IMR-90 (cell line): ENCODE measurements at regions not wholly inside any gene's neighbourhood (a gene's known extent, or its start where the extent isn't known, plus 50 kb on each side); places are given as distances from the start of the nearest gene placed in this dataset.

Experiments
- ATAC-seq: fragments of 200-7000 bp; cut with Tn5 transposase; 2 replicates; pipeline ENCODE4 v1.9.1; 2020; ENCODE audit warnings: low read depth, mild to moderate bottlenecking, moderate library complexity
- BruUV-seq: library from RNA; stranded (reverse); fragments of 400-500 nt; replicated peaks from 2 replicates; lab custom pipeline; 2021; lab: Mats Ljungman, UMichigan
- CTCF ChIA-PET: fragments of 300-600 bp; formaldehyde crosslinking; extraction: SDS; loops from one replicate; lab custom pipeline; 2021; ENCODE audit warnings: antibody characterized with exemption; lab: Yijun Ruan, JAX
- POLR2A ChIA-PET: fragments of 300-600 bp; sonication (Branson Sonifier 250); formaldehyde crosslinking; loops from one replicate; lab custom pipeline; 2022; ENCODE audit warnings: antibody characterized with exemption; ENCODE audit not compliant: unreplicated experiment; lab: Charles Lee
- DNase-seq: peaks from one replicate; pipeline ENCODE4 v3.0.0; 2013
- H2AFZ ChIP-seq: replicated peaks from 2 replicates; pipeline ENCODE3; 2013; ENCODE audit warnings: low read length, mild to moderate bottlenecking; ENCODE audit not compliant: poor library complexity
- H2AK5ac ChIP-seq: 2 replicates; pipeline ENCODE4 v1.6.1; 2013; ENCODE audit warnings: low read depth, low read length, inconsistent platforms
- H2AK9ac ChIP-seq: replicated peaks from 2 replicates; pipeline ENCODE3; 2013; ENCODE audit warnings: mild to moderate bottlenecking, low read depth, low read length, moderate library complexity; ENCODE audit not compliant: poor library complexity
- H2BK120ac ChIP-seq: 2 replicates; pipeline ENCODE4 v1.6.1; 2013; ENCODE audit warnings: low read depth, low read length, inconsistent platforms
- H2BK15ac ChIP-seq: 3 replicates; pipeline ENCODE4 v1.6.1; 2013; ENCODE audit warnings: low read depth, low read length, inconsistent platforms
- H2BK20ac ChIP-seq: 2 replicates; pipeline ENCODE4 v1.6.1; 2013; ENCODE audit warnings: low read depth, mild to moderate bottlenecking, inconsistent platforms, low read length, moderate library complexity
- H2BK5ac ChIP-seq: 2 replicates; pipeline ENCODE4 v1.6.1; 2013; ENCODE audit warnings: mild to moderate bottlenecking, low read depth, low read length, inconsistent platforms; ENCODE audit not compliant: poor library complexity, severe bottlenecking
- H3K14ac ChIP-seq: replicated peaks from 2 replicates; pipeline ENCODE4 v1.6.1; 2013; ENCODE audit warnings: low read depth, low read length, inconsistent platforms
- H3K18ac ChIP-seq: 2 replicates; pipeline ENCODE4 v1.6.1; 2013; ENCODE audit warnings: low read depth, low read length, control low read depth
- H3K23ac ChIP-seq: 2 replicates; pipeline ENCODE4 v1.6.1; 2013; ENCODE audit warnings: low read depth, low read length, inconsistent platforms
- H3K27ac ChIP-seq: 2 replicates; pipeline ENCODE4 v1.5.1; 2013; ENCODE audit warnings: mild to moderate bottlenecking, control low read depth, low read length; ENCODE audit not compliant: insufficient read depth
- H3K27me3 ChIP-seq: 2 replicates; pipeline ENCODE4 v1.6.1; 2013; ENCODE audit warnings: low read length; ENCODE audit not compliant: control insufficient read depth, insufficient read depth
- H3K36me3 ChIP-seq: 2 replicates; pipeline ENCODE4 v1.6.1; 2013; ENCODE audit warnings: low read length, mixed read lengths; ENCODE audit not compliant: control insufficient read depth, insufficient read depth
- H3K4ac ChIP-seq: 2 replicates; pipeline ENCODE4 v1.6.1; 2013; ENCODE audit warnings: low read depth, low read length, inconsistent platforms
- H3K4me1 ChIP-seq: 2 replicates; pipeline ENCODE4 v1.6.1; 2013; ENCODE audit warnings: low read length, mixed read lengths; ENCODE audit not compliant: control insufficient read depth, insufficient read depth
- H3K4me2 ChIP-seq: 2 replicates; pipeline ENCODE4 v1.6.1; 2013; ENCODE audit warnings: low read depth, mild to moderate bottlenecking, control low read depth, low read length, moderate library complexity
- H3K4me3 ChIP-seq: 2 replicates; pipeline ENCODE4 v1.5.1; 2013; ENCODE audit warnings: low read depth, mild to moderate bottlenecking, control low read depth, low read length, moderate library complexity; ENCODE audit not compliant: insufficient read depth
- H3K56ac ChIP-seq: 2 replicates; pipeline ENCODE4 v1.6.1; 2013; ENCODE audit warnings: low read length, inconsistent platforms; ENCODE audit not compliant: insufficient read depth; ENCODE audit errors: extremely low read depth
- H3K79me1 ChIP-seq, 2 experiments: 2 replicates each; pipeline ENCODE4 v1.6.1; 2013; ENCODE audit warnings: low read length in 2 of 2, inconsistent platforms in 1 of 2, low read depth in 1 of 2
- H3K9ac ChIP-seq: 2 replicates; pipeline ENCODE4 v1.6.1; 2013; ENCODE audit warnings: low read depth, low read length, control low read depth
- H3K9me1 ChIP-seq: 2 replicates; pipeline ENCODE4 v1.6.1; 2013; ENCODE audit warnings: low read length, inconsistent platforms; ENCODE audit not compliant: insufficient read depth
- H3K9me3 ChIP-seq: 2 replicates; pipeline ENCODE4 v1.6.1; 2013; ENCODE audit warnings: low read length; ENCODE audit not compliant: control insufficient read depth, insufficient read depth
- H4K20me1 ChIP-seq: 2 replicates; pipeline ENCODE4 v1.6.1; 2013; ENCODE audit warnings: low read length, inconsistent platforms; ENCODE audit not compliant: insufficient read depth
- H4K5ac ChIP-seq: 2 replicates; pipeline ENCODE4 v1.6.1; 2013; ENCODE audit warnings: mild to moderate bottlenecking, low read depth, low read length, control low read depth
- H4K8ac ChIP-seq, 2 experiments: 2 replicates each; pipeline ENCODE4 v1.6.1; 2013; ENCODE audit warnings: low read depth in 2 of 2, low read length in 2 of 2, control low read depth in 1 of 2, inconsistent platforms in 1 of 2
- H4K91ac ChIP-seq: 2 replicates; pipeline ENCODE4 v1.6.1; 2013; ENCODE audit warnings: low read depth, low read length, inconsistent platforms; ENCODE audit not compliant: insufficient read depth
- BHLHE40 ChIP-seq: fragments of 150-350 bp; IDR thresholded peaks from 2 replicates; pipeline ENCODE4 v1.6.1; 2016; ENCODE audit warnings: mild to moderate bottlenecking, low read depth, low read length
- CEBPB ChIP-seq: IDR thresholded peaks from 2 replicates; pipeline ENCODE4 v1.6.1; 2012; ENCODE audit warnings: low read depth, low read length, improper control_type of control experiment
- CHD1 ChIP-seq: IDR thresholded peaks from 2 replicates; pipeline ENCODE4 v1.6.1; 2012; ENCODE audit warnings: low read depth, low read length, improper control_type of control experiment
- FOS ChIP-seq: fragments of 150-350 bp; IDR thresholded peaks from 2 replicates; pipeline ENCODE4 v1.6.1; 2016; ENCODE audit warnings: low read depth, low read length
- MAFK ChIP-seq: IDR thresholded peaks from 2 replicates; pipeline ENCODE4 v1.6.1; 2012; ENCODE audit warnings: low read depth, low read length, improper control_type of control experiment
- MAZ ChIP-seq: IDR thresholded peaks from 2 replicates; pipeline ENCODE4 v1.6.1; 2012; ENCODE audit warnings: low read depth, mild to moderate bottlenecking, low read length, improper control_type of control experiment, moderate library complexity, borderline replicate concordance
- MXI1 ChIP-seq: IDR thresholded peaks from 2 replicates; pipeline ENCODE4 v1.6.1; 2012; ENCODE audit warnings: low read depth, mild to moderate bottlenecking, low read length, moderate library complexity, borderline replicate concordance
- NFE2L2 ChIP-seq: fragments of 150-350 bp; IDR thresholded peaks from 2 replicates; pipeline ENCODE4 v1.6.1; 2016; ENCODE audit warnings: low read depth, mild to moderate bottlenecking, low read length
- POLR2A ChIP-seq: IDR thresholded peaks from 2 replicates; pipeline ENCODE4 v1.6.1; 2012; ENCODE audit warnings: mild to moderate bottlenecking, low read depth, low read length
- RAD21 ChIP-seq: IDR thresholded peaks from 2 replicates; pipeline ENCODE4 v1.6.1; 2012; ENCODE audit warnings: low read length, improper control_type of control experiment
- RCOR1 ChIP-seq: IDR thresholded peaks from 2 replicates; pipeline ENCODE4 v1.6.1; 2012; ENCODE audit warnings: mild to moderate bottlenecking, low read length, improper control_type of control experiment; ENCODE audit not compliant: insufficient replicate concordance
- RFX5 ChIP-seq: IDR thresholded peaks from 2 replicates; pipeline ENCODE4 v1.8.0; 2012; ENCODE audit warnings: low read depth, mild to moderate bottlenecking, low read length, moderate library complexity
- WGBS, 2 experiments: methylation state at CpG; one replicate each; pipeline versions ENCODE4 v1.1.5 to v1.1.7; 2013; ENCODE audit warnings: missing lambda C conversion rate in 2 of 2; ENCODE audit not compliant: insufficient read length in 1 of 2; ENCODE audit errors: extremely low coverage in 2 of 2; 5-methylcytosine and 5-hydroxymethylcytosine counted together
- dilution Hi-C: fragments of 300-500 bp; cut with HindIII; formaldehyde crosslinking; loops from one replicate; pipeline ENCODE4 v1.14.3; 2018; ENCODE audit warnings: low sequenced_read_pairs; ENCODE audit not compliant: unreplicated experiment
- in situ Hi-C: fragments of 300-500 bp; cut with MboI; formaldehyde crosslinking; loops from 3 replicates; pipeline ENCODE4 v1.14.3; 2019; ENCODE audit warnings: low sequenced_read_pairs, inconsistent platforms, mixed read lengths
- intact Hi-C: fragments of 100-400 bp; cut with micrococcal nuclease; formaldehyde crosslinking; loops from 2 replicates; pipeline ENCODE4 v1.10.0; 2022
- TF ChIP-seq, protein P1 (sequence below): fragments of 150-350 bp; IDR thresholded peaks from 2 replicates; pipeline ENCODE4 v1.6.1; 2016; ENCODE audit warnings: low read depth, mild to moderate bottlenecking, low read length, moderate library complexity, borderline replicate concordance
- TF ChIP-seq, protein P2 (sequence below): conservative IDR thresholded peaks from 2 replicates; pipeline ENCODE4 v1.5.1; 2012; ENCODE audit warnings: mild to moderate bottlenecking, low read depth, low read length, improper control_type of control experiment

DNA sequence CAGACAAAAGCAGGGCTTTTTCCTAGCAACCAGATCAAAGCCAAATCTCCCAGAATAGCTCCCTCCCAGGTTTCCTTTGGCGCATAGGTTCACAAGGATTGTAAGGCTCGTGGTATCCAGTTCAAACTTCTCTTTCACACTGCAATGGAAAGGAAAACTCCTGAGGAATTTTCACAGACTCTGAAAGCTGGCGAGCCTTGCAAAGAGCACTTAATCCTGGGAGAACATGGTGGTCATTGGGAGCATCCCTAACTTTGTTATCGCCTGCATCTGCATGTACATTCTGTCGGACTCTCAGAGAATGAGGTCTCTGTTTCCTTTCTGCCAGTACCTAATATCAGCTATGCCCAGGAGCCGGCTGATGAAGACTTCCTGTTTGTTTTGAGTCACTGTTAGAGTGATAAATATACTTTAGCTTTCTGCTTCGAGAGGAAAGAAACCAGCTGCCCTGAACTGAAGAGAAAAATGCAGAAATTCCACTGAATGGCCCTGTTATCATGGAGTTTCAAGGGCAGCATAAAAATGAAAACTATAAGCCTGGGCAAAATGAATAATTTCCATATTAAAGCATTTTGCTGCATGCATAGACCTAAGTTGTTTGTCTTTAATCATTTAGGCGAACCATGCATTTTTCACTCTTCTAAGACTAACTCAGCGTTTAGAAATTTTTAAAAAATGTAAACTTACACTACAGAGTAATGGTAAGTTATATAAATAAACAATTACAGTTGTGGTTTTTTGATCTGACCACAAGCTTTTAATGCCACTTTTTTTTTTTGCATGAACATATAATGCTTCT, 76.4 kb upstream of the ZEB2 start:
- no peaks in the 10 kb centered on the region for H3K79me1 ChIP-seq
- TF ChIP-seq MAZ (no peak), NFE2L2 (no peak), CEBPB (no peak), RAD21 (no peak), RFX5 (no peak), MAFK (no peak), POLR2A (no peak), MXI1 (no peak), CHD1 (no peak), FOS (no peak), BHLHE40 (no peak), RCOR1 (no peak)
- TF ChIP-seq, protein P1, sequence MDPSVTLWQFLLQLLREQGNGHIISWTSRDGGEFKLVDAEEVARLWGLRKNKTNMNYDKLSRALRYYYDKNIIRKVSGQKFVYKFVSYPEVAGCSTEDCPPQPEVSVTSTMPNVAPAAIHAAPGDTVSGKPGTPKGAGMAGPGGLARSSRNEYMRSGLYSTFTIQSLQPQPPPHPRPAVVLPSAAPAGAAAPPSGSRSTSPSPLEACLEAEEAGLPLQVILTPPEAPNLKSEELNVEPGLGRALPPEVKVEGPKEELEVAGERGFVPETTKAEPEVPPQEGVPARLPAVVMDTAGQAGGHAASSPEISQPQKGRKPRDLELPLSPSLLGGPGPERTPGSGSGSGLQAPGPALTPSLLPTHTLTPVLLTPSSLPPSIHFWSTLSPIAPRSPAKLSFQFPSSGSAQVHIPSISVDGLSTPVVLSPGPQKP = no peak
- TF ChIP-seq, protein P2, sequence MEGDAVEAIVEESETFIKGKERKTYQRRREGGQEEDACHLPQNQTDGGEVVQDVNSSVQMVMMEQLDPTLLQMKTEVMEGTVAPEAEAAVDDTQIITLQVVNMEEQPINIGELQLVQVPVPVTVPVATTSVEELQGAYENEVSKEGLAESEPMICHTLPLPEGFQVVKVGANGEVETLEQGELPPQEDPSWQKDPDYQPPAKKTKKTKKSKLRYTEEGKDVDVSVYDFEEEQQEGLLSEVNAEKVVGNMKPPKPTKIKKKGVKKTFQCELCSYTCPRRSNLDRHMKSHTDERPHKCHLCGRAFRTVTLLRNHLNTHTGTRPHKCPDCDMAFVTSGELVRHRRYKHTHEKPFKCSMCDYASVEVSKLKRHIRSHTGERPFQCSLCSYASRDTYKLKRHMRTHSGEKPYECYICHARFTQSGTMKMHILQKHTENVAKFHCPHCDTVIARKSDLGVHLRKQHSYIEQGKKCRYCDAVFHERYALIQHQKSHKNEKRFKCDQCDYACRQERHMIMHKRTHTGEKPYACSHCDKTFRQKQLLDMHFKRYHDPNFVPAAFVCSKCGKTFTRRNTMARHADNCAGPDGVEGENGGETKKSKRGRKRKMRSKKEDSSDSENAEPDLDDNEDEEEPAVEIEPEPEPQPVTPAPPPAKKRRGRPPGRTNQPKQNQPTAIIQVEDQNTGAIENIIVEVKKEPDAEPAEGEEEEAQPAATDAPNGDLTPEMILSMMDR = no peak
- H2AK5ac ChIP-seq = no peak overlapping the region
- BruUV-seq = no TSS peak
- H2AK9ac ChIP-seq = no peak overlapping the region
- H3K18ac ChIP-seq = peak overlapping the region; percentile 48; the same call in 1 of the 2 replicates
- H2BK5ac ChIP-seq = no peak overlapping the region
- ChIA-PET CTCF (interaction anchor here (0.8 to 1.5 kb wide), 3 partner anchors 12 to 34 kb away, joined by 3 to 4 read pairs (median 3); no protein-coding TSS in a partner anchor), POLR2A (interaction anchor here (0.6 kb wide), 2 partner anchors 221 to 1506 kb away, joined by 3 read pairs; no protein-coding TSS in a partner anchor)
- no peak overlapping the region for H4K5ac ChIP-seq
- peaks cover 3% of the 10 kb centered on the region; the same call in 1 of the 2 replicates for H3K9me3 ChIP-seq
- peaks cover 4% of the 10 kb centered on the region for H3K4me1 ChIP-seq
- intact Hi-C loops (loop anchor here (2.0 to 5.0 kb wide), 2 partner anchors 74 to 563 kb away; partner anchors contain the start of gene ZEB2), dilution Hi-C loops (no loop called here), in situ Hi-C loops (no loop called here)
- peak overlapping the region; percentile 35 for H2AFZ ChIP-seq
- H3K23ac ChIP-seq = no peak overlapping the region
- WGBS, 2 experiments = no CpG with 5 or more reads among the region's 9 CpGs
- peak overlapping the region; percentile 8; the same call in 1 of the 2 replicates for H3K9ac ChIP-seq
- H3K9me1 ChIP-seq = no peaks in the 10 kb centered on the region
- H4K20me1 ChIP-seq = peaks cover 4% of the 10 kb centered on the region; the same call in 1 of the 2 replicates
- H2BK120ac ChIP-seq = peak overlapping the region; percentile 38
- H2BK20ac ChIP-seq = peak overlapping the region; percentile 2; the same call in 1 of the 2 replicates
- no peak overlapping the region for H4K91ac ChIP-seq
- no peak overlapping the region for H2BK15ac ChIP-seq
- H3K27me3 ChIP-seq = peaks cover 33% of the 10 kb centered on the region
- peak; percentile 69 for DNase-seq
- H3K14ac ChIP-seq = no peak overlapping the region
- no peak overlapping the region for H4K8ac ChIP-seq
- no peaks in the 10 kb centered on the region for H3K36me3 ChIP-seq
- H3K4me3 ChIP-seq = peak overlapping the region; percentile 8; the same call in 1 of the 2 replicates
- peak; percentile 90 for ATAC-seq
- H3K56ac ChIP-seq = no peak overlapping the region; the same call in 1 of the 2 replicates
- peak overlapping the region; percentile 6; the same call in 1 of the 2 replicates for H3K4ac ChIP-seq
- H3K4me2 ChIP-seq = peak overlapping the region; percentile 89
- peak overlapping the region; percentile 11; the same call in 1 of the 2 replicates for H3K27ac ChIP-seq
